OCI-LY3 (cell line): ENCODE measurements at regions not wholly inside any gene's neighbourhood (a gene's known extent, or its start where the extent isn't known, plus 50 kb on each side); places are given as distances from the start of the nearest gene placed in this dataset.

Experiments
- H2AFZ ChIP-seq: fragments of 200-600, 300-600 bp; shearing (Covaris generic); 2 replicates; pipeline ENCODE4 v1.6.0; 2014; ENCODE audit warnings: antibody characterized with exemption, low read depth, low read length
- H3K27ac ChIP-seq: fragments of 200-600, 300-600 bp; sonication (generic); 2 replicates; pipeline ENCODE4 v1.5.1; 2014; ENCODE audit warnings: mild to moderate bottlenecking, low read length, moderate library complexity, mixed read lengths
- H3K27me3 ChIP-seq: fragments of 200-600, 300-600 bp; sonication (generic); 2 replicates; pipeline ENCODE4 v1.6.1; 2014; ENCODE audit warnings: low read depth, low read length, mixed read lengths
- H3K36me3 ChIP-seq: fragments of 200-600, 300-600 bp; sonication (generic); replicated peaks from 2 replicates; pipeline ENCODE3; 2014; ENCODE audit warnings: low read depth, low read length, mixed read lengths
- H3K4me1 ChIP-seq: fragments of 300-600, 200-600 bp; sonication (generic); 2 replicates; pipeline ENCODE4 v1.6.1; 2014; ENCODE audit warnings: low read length, mixed read lengths
- H3K4me2 ChIP-seq: fragments of 200-600, 300-600 bp; sonication (generic); 2 replicates; pipeline ENCODE4 v1.6.1; 2014; ENCODE audit warnings: low read length, mixed read lengths
- H3K4me3 ChIP-seq: fragments of 300-600, 200-600 bp; sonication (generic); 2 replicates; pipeline ENCODE4 v1.5.1; 2014; ENCODE audit warnings: antibody characterized with exemption, mild to moderate bottlenecking, low read length, moderate library complexity
- H3K79me2 ChIP-seq: fragments of 300-600, 200-600 bp; shearing (Covaris generic); 2 replicates; pipeline ENCODE4 v1.6.1; 2014; ENCODE audit warnings: mild to moderate bottlenecking, low read length, mixed read lengths
- H3K9ac ChIP-seq: fragments of 300-600, 200-600 bp; shearing (Covaris generic); 2 replicates; pipeline ENCODE4 v1.6.0; 2014; ENCODE audit warnings: mild to moderate bottlenecking, low read length, moderate library complexity
- H3K9me3 ChIP-seq: fragments of 200-600, 300-600 bp; shearing (Covaris generic); 2 replicates; pipeline ENCODE4 v1.6.1; 2014; ENCODE audit warnings: low read length, mixed read lengths; ENCODE audit not compliant: insufficient read depth
- H4K20me1 ChIP-seq: fragments of 200-600, 300-600 bp; sonication (generic); 2 replicates; pipeline ENCODE4 v1.6.1; 2016; ENCODE audit warnings: low read length, mixed read lengths; ENCODE audit not compliant: insufficient read depth
- EZH2phosphoT487 ChIP-seq: fragments of 200-600 bp; shearing (Covaris generic); IDR thresholded peaks from 2 replicates; pipeline ENCODE4 v1.6.1; 2018; ENCODE audit warnings: antibody characterized with exemption, mixed run types, low read depth
- TF ChIP-seq, protein P1 (sequence below): fragments of 200-600, 300-600 bp; sonication (generic); IDR thresholded peaks from 2 replicates; pipeline ENCODE4 v1.5.1; 2014; ENCODE audit warnings: antibody characterized with exemption, low read length, low read depth

DNA sequence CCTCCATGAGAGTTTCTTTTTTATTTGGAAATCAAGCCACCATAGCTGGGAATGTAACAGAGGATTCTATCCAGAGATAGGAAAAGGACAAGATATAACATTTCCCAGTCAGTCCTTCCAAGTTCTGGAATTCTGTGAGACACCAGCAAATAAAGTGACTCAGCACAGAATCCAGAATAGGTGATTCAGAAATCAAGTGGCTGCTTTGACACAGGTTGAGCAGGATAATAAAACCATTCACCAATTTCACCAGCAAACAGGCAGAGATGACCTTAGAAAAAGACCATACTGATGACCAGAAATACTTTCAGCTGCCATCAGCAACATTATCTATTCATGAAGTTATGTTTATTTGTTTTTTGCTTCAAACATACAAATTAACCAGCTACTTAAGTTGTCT, 491.5 kb upstream of the TUSC1 start:
- Histone ChIP-seq H3K79me2 (no peaks in the 10 kb centered on the region), H3K9ac (no peak overlapping the region), H3K4me3 (no peak overlapping the region), H4K20me1 (no peaks in the 10 kb centered on the region), H2AFZ (no peak overlapping the region), H3K9me3 (no peaks in the 10 kb centered on the region), H3K27ac (no peak overlapping the region), H3K27me3 (no peaks in the 10 kb centered on the region), H3K36me3 (no peaks in the 10 kb centered on the region), H3K4me1 (peaks cover 7% of the 10 kb centered on the region; the same call in 1 of the 2 replicates), H3K4me2 (no peak overlapping the region)
- TF ChIP-seq, protein P1, sequence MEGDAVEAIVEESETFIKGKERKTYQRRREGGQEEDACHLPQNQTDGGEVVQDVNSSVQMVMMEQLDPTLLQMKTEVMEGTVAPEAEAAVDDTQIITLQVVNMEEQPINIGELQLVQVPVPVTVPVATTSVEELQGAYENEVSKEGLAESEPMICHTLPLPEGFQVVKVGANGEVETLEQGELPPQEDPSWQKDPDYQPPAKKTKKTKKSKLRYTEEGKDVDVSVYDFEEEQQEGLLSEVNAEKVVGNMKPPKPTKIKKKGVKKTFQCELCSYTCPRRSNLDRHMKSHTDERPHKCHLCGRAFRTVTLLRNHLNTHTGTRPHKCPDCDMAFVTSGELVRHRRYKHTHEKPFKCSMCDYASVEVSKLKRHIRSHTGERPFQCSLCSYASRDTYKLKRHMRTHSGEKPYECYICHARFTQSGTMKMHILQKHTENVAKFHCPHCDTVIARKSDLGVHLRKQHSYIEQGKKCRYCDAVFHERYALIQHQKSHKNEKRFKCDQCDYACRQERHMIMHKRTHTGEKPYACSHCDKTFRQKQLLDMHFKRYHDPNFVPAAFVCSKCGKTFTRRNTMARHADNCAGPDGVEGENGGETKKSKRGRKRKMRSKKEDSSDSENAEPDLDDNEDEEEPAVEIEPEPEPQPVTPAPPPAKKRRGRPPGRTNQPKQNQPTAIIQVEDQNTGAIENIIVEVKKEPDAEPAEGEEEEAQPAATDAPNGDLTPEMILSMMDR = no peak
- no peak for TF ChIP-seq EZH2phosphoT487

DNA sequence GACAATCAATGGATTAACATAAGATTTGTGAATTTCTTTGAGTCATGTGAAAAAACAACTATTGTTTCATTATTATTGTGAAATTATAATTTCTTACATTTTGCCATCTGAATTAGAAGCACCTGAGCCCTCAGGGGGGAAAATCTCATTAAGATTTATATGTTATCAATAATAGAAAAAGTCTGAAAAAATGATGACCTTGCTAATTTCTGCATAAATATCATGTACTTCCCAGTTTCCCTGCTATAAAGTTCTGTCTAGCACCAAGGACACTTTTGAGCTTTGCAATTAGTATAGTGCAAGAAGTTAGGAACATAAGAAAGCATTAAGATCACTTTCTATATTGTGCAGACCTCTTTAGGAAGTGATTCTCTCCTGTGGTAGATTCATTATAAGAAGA, 488.3 kb upstream of the TUSC1 start:
- peaks cover 7% of the 10 kb centered on the region; the same call in 1 of the 2 replicates for H3K4me1 ChIP-seq
- no peaks in the 10 kb centered on the region for H3K36me3 ChIP-seq
- H2AFZ ChIP-seq = no peak overlapping the region
- H3K27me3 ChIP-seq = no peaks in the 10 kb centered on the region
- H3K79me2 ChIP-seq = no peaks in the 10 kb centered on the region
- no peak overlapping the region for H3K4me2 ChIP-seq
- no peak overlapping the region for H3K4me3 ChIP-seq
- H3K27ac ChIP-seq = no peak overlapping the region
- no peaks in the 10 kb centered on the region for H3K9me3 ChIP-seq
- no peak for TF ChIP-seq EZH2phosphoT487
- TF ChIP-seq, protein P1 = no peak
- H4K20me1 ChIP-seq = no peaks in the 10 kb centered on the region
- no peak overlapping the region for H3K9ac ChIP-seq

DNA sequence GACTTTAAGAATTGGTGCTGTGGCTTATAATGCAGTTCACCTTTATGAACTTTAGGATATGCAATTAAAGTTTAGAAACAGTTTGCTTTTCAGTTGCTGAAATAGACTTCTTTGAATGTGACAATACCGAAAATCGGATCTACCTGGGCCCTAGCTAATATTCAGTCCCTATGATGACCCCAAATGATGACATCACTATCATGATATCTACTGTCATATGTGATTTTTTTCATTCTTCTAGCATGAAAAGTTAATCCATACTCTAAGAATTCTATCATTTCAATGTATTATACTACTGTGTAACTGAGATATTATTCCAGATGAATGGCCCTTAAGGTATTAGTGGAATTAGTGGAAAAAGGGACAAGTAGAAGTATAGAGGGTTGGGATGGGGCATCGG, 487.2 kb upstream of the TUSC1 start:
- H3K4me3 ChIP-seq = no peak overlapping the region
- TF ChIP-seq EZH2phosphoT487 = no peak
- TF ChIP-seq, protein P1 = no peak

GRCh38 chr9:26163931-26164330, 485.7 kb upstream of the TUSC1 start:
- no peaks in the 10 kb centered on the region for H3K36me3 ChIP-seq
- H3K9ac ChIP-seq = no peak overlapping the region
- no peaks in the 10 kb centered on the region for H3K9me3 ChIP-seq
- no peaks in the 10 kb centered on the region for H4K20me1 ChIP-seq
- H3K4me1 ChIP-seq = peaks cover 7% of the 10 kb centered on the region; the same call in 1 of the 2 replicates
- H3K4me3 ChIP-seq = no peak overlapping the region
- no peaks in the 10 kb centered on the region for H3K79me2 ChIP-seq
- H3K27ac ChIP-seq = no peak overlapping the region
- no peak overlapping the region for H3K4me2 ChIP-seq
- H2AFZ ChIP-seq = no peak overlapping the region
- H3K27me3 ChIP-seq = no peaks in the 10 kb centered on the region
- TF ChIP-seq EZH2phosphoT487 = no peak
- TF ChIP-seq, protein P1 = no peak

More for the DNA sequence above, 487.2 kb upstream of the TUSC1 start:
- Histone ChIP-seq H3K79me2 (no peaks in the 10 kb centered on the region), H3K27me3 (no peaks in the 10 kb centered on the region), H3K36me3 (no peaks in the 10 kb centered on the region), H3K9ac (no peak overlapping the region), H4K20me1 (no peaks in the 10 kb centered on the region), H3K9me3 (no peaks in the 10 kb centered on the region), H2AFZ (no peak overlapping the region), H3K27ac (no peak overlapping the region), H3K4me2 (no peak overlapping the region), H3K4me1 (peaks cover 7% of the 10 kb centered on the region; the same call in 1 of the 2 replicates)
